ENCODE measurements at regions not wholly inside any gene's neighbourhood (a gene's known extent, or its start where the extent isn't known, plus 50 kb on each side); places are given as distances from the start of the nearest gene placed in this dataset.

GRCh38 chr4:167868163-167868562 is 224.2 kb upstream of the ANXA10 start:
- TF ChIP-seq CTCF (IDR thresholded peaks at IDR 0.05) (no peak), POLR2A (IDR thresholded peaks at IDR 0.05) (no peak)

Measured in Peyer's patch (tissue), 4 donors.